ENCODE measurements at regions not wholly inside any gene's neighbourhood (a gene's known extent, or its start where the extent isn't known, plus 50 kb on each side); places are given as distances from the start of the nearest gene placed in this dataset.

GRCh38 chr2:5250482-5250881 is 441.7 kb upstream of the SOX11 start:
- Histone ChIP-seq H3K27ac (no peak overlapping the region), H3K4me3 (no peak overlapping the region), H3K27me3 (no peaks in the 10 kb centered on the region), H3K4me1 (no peaks in the 10 kb centered on the region), H3K36me3 (no peaks in the 10 kb centered on the region), H3K9me3 (no peaks in the 10 kb centered on the region)
- 57 to 76% methylated on average over 5 of the region's 5 CpGs for WGBS, 2 donors
- no peak for FAIRE-seq
- DNase-seq: no peak
- TF ChIP-seq CTCF (IDR thresholded peaks at IDR 0.05): no peak
- no peak for ATAC-seq
- intact Hi-C loops (cut with DNase I): no loop called here

GRCh38 chr2:5253263-5253662 is 438.9 kb upstream of the SOX11 start:
- TF ChIP-seq CTCF (IDR thresholded peaks at IDR 0.05): no peak
- Histone ChIP-seq H3K27ac (no peak overlapping the region), H3K36me3 (no peaks in the 10 kb centered on the region), H3K4me3 (no peak overlapping the region), H3K27me3 (no peaks in the 10 kb centered on the region), H3K9me3 (no peaks in the 10 kb centered on the region), H3K4me1 (no peaks in the 10 kb centered on the region)
- ATAC-seq (no peak), FAIRE-seq (no peak), DNase-seq (no peak)
- WGBS, 2 donors: 75 to 84% methylated on average over 9 of the region's 9 CpGs
- intact Hi-C loops (cut with DNase I): no loop called here

GRCh38 chr2:5254791-5255332 is 437.3 kb upstream of the SOX11 start:
- H3K27ac ChIP-seq: no peak overlapping the region
- intact Hi-C loops (cut with DNase I): no loop called here
- no peak for TF ChIP-seq CTCF (IDR thresholded peaks at IDR 0.05)
- no peak overlapping the region for H3K4me3 ChIP-seq
- ATAC-seq: no peak
- no peaks in the 10 kb centered on the region for H3K9me3 ChIP-seq
- no peak for DNase-seq
- no peaks in the 10 kb centered on the region for H3K36me3 ChIP-seq
- no peak for FAIRE-seq
- H3K4me1 ChIP-seq: no peaks in the 10 kb centered on the region
- WGBS, 2 donors: 66 to 68% methylated on average over 8 of the region's 8 CpGs
- no peaks in the 10 kb centered on the region for H3K27me3 ChIP-seq

GRCh38 chr2:5263291-5263690 is 428.9 kb upstream of the SOX11 start:
- no peak for TF ChIP-seq CTCF (IDR thresholded peaks at IDR 0.05)
- Histone ChIP-seq H3K27me3 (no peaks in the 10 kb centered on the region), H3K4me1 (no peaks in the 10 kb centered on the region), H3K9me3 (no peaks in the 10 kb centered on the region), H3K4me3 (no peak overlapping the region), H3K27ac (no peak overlapping the region), H3K36me3 (no peaks in the 10 kb centered on the region)
- DNase-seq (no peak), ATAC-seq (no peak), FAIRE-seq (no peak)
- intact Hi-C loops (cut with DNase I): no loop called here
- 74 to 82% methylated on average over 1 of the region's 1 CpG for WGBS, 2 donors

- H3K27ac ChIP-seq: no peak overlapping the region
- intact Hi-C loops (cut with DNase I): no loop called here
- DNase-seq (no peak), FAIRE-seq (no peak), ATAC-seq (no peak)
- no peak for TF ChIP-seq CTCF (IDR thresholded peaks at IDR 0.05)
- no peak overlapping the region for H3K4me3 ChIP-seq
- no peaks in the 10 kb centered on the region for H3K27me3 ChIP-seq
- H3K36me3 ChIP-seq: no peaks in the 10 kb centered on the region
- WGBS, 2 donors: 54 to 60% methylated on average over 3 of the region's 3 CpGs
- no peaks in the 10 kb centered on the region for H3K4me1 ChIP-seq
- no peaks in the 10 kb centered on the region for H3K9me3 ChIP-seq
Observed at GRCh38 chr2:5264361-5264760, 427.8 kb upstream of the SOX11 start.

Measured in pancreas (tissue), 10 donors.